Osteocyte (in vitro differentiated cells): ENCODE measurements at regions not wholly inside any gene's neighbourhood (a gene's known extent, or its start where the extent isn't known, plus 50 kb on each side); places are given as distances from the start of the nearest gene placed in this dataset.

Source experiments
- DNase-seq: peaks from one replicate; pipeline ENCODE4 v3.0.0; 2021; ENCODE audit warnings: mixed read lengths; ENCODE audit not compliant: unreplicated experiment; ENCODE audit errors: extremely low spot score
- H3K27ac Mint-ChIP-seq: one replicate; pipeline ENCODE4 v1.8.0; 2021; ENCODE audit warnings: mild to moderate bottlenecking, mixed read lengths; ENCODE audit not compliant: unreplicated experiment
- H3K27me3 Mint-ChIP-seq: one replicate; pipeline ENCODE4 v1.8.0; 2021; ENCODE audit warnings: mixed read lengths; ENCODE audit not compliant: unreplicated experiment
- H3K36me3 Mint-ChIP-seq: one replicate; pipeline ENCODE4 v1.8.0; 2021; ENCODE audit warnings: mixed read lengths; ENCODE audit not compliant: unreplicated experiment
- H3K4me1 Mint-ChIP-seq: one replicate; pipeline ENCODE4 v1.8.0; 2021; ENCODE audit warnings: mixed read lengths; ENCODE audit not compliant: unreplicated experiment
- H3K4me3 Mint-ChIP-seq: one replicate; pipeline ENCODE4 v1.8.0; 2021; ENCODE audit warnings: mild to moderate bottlenecking, moderate library complexity, mixed read lengths; ENCODE audit not compliant: unreplicated experiment
- H3K9me3 Mint-ChIP-seq: one replicate; pipeline ENCODE4 v1.8.0; 2021; ENCODE audit warnings: mixed read lengths; ENCODE audit not compliant: unreplicated experiment
- TF ChIP-seq, protein P1 (sequence below): fragments of 200-600 bp; sonication (generic); IDR thresholded peaks from 2 replicates; pipeline ENCODE4 v1.5.0; 2021; ENCODE audit warnings: antibody characterized with exemption, mild to moderate bottlenecking, moderate library complexity

DNA sequence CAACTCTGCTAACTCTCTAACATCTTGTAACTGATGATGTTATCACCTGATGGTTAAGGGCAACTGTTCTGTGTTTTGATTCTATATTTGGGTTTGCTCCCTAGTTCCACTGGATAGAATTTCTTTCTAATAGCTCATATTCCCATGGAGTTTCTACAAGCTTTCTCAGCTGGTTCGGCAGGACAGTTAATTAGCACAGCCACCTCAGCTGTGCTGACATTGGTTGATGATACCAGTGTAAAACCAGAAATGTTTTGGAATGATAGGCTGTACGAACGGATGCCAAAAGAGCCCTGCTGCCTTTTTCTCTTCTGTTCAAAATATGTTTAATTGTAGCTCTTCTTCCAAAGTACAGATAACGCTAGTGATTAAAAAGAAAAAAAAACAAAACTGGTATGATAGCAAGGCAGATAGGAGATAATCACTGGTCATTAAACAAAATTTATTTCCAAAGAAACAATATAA lies 440.5 kb upstream of the ZNF608 start:
- Mint-ChIP-seq H3K9me3 (no peaks in the 10 kb centered on the region), H3K4me1 (peaks cover 34% of the 10 kb centered on the region), H3K27me3 (no peaks in the 10 kb centered on the region), H3K27ac (no peak overlapping the region), H3K36me3 (no peaks in the 10 kb centered on the region), H3K4me3 (no peak overlapping the region)
- no peak for DNase-seq
- TF ChIP-seq, protein P1, sequence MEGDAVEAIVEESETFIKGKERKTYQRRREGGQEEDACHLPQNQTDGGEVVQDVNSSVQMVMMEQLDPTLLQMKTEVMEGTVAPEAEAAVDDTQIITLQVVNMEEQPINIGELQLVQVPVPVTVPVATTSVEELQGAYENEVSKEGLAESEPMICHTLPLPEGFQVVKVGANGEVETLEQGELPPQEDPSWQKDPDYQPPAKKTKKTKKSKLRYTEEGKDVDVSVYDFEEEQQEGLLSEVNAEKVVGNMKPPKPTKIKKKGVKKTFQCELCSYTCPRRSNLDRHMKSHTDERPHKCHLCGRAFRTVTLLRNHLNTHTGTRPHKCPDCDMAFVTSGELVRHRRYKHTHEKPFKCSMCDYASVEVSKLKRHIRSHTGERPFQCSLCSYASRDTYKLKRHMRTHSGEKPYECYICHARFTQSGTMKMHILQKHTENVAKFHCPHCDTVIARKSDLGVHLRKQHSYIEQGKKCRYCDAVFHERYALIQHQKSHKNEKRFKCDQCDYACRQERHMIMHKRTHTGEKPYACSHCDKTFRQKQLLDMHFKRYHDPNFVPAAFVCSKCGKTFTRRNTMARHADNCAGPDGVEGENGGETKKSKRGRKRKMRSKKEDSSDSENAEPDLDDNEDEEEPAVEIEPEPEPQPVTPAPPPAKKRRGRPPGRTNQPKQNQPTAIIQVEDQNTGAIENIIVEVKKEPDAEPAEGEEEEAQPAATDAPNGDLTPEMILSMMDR, result no peak

DNA sequence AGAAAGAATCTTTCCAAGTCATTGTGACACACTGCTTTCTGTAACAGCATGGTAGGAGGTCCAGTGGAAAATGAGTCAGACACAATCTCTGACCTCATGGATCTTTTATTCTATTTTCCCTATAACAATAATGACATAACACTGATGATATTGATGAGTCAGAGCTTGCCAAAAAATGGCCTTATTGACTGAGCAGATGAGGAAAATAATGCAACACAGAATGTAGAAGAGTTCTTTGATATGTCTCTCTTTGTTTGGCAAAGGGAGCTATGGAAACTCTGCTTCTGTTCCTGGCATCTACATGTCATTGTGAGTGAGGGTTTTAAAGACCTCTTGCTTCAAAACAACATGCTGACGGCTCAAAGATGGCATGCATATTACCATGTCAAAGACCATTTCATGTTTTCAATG lies 443.1 kb upstream of the ZNF608 start:
- Mint-ChIP-seq H3K4me1 (peaks cover 34% of the 10 kb centered on the region), H3K27me3 (no peaks in the 10 kb centered on the region), H3K36me3 (no peaks in the 10 kb centered on the region), H3K27ac (no peak overlapping the region), H3K4me3 (no peak overlapping the region), H3K9me3 (no peaks in the 10 kb centered on the region)
- no peak for DNase-seq
- TF ChIP-seq, protein P1, result no peak

DNA sequence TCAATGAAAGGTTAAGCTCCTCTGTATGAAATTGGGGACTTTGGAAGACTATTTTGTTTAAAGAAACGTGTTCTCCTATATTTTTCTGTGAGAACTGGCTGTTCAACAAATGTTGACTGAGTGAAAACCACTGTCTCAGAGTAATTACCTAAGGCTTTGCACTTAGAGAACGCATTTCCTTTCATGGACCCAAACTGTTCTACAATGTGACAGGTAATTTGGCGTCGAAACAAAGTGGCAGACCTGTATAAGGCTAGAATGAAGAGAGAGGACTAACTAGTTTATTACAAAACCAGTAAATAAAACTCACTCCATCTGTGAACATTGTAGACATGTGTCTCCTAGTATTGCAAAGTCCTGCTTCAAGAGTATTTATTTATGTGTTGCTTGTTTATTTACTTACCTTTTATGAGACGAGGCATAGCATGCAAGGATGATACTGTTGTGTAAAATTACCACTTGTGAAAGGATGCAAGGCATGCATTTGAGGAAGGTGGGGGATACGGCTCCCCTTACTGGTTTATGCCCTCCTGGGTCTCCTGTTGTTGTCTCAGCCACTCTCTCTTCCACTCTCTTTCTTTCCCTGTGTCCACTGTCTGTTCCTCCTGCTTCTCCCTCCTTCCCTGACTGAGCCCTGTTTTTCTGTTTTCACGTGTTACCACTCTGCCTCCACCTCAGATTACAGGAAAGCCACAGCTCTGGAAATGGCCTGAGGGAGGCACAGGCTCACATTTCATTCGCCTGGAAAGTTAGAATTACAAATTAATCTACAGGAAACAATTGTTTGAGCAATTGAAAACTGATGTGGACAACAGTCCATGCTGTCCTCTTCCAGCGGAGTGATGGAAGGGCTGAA lies 444.0 kb upstream of the ZNF608 start:
- no peaks in the 10 kb centered on the region for H3K9me3 Mint-ChIP-seq
- peak overlapping the region; percentile 8 for H3K4me3 Mint-ChIP-seq
- H3K27ac Mint-ChIP-seq, result peak overlapping the region; percentile 76
- TF ChIP-seq, protein P1, result no peak
- H3K27me3 Mint-ChIP-seq, result no peaks in the 10 kb centered on the region
- H3K4me1 Mint-ChIP-seq, result peaks cover 34% of the 10 kb centered on the region
- no peak for DNase-seq
- no peaks in the 10 kb centered on the region for H3K36me3 Mint-ChIP-seq

DNA sequence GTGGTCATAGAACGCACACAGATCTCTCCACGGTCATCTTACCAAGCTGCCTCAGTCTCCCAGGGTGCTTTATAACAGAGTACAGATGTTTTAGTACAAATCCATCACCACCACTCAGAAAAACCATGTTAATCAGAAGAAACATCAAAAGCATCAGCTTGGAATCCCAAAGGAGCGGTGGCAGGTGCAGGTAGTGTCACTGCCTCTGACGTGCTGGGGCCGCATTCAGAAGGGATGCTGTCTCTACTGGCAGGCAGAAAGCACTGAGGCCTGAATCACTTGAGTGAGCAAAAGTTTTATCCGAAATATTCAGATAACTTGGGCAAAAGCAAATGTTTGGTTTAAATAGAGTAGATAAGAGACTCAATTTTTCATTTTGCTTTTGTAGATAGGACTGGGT lies 448.4 kb upstream of the ZNF608 start:
- Mint-ChIP-seq H3K4me1 (peaks cover 44% of the 10 kb centered on the region), H3K9me3 (no peaks in the 10 kb centered on the region), H3K36me3 (no peaks in the 10 kb centered on the region), H3K4me3 (no peak overlapping the region), H3K27ac (no peak overlapping the region), H3K27me3 (no peaks in the 10 kb centered on the region)
- DNase-seq, result no peak
- TF ChIP-seq, protein P1, result no peak

DNA sequence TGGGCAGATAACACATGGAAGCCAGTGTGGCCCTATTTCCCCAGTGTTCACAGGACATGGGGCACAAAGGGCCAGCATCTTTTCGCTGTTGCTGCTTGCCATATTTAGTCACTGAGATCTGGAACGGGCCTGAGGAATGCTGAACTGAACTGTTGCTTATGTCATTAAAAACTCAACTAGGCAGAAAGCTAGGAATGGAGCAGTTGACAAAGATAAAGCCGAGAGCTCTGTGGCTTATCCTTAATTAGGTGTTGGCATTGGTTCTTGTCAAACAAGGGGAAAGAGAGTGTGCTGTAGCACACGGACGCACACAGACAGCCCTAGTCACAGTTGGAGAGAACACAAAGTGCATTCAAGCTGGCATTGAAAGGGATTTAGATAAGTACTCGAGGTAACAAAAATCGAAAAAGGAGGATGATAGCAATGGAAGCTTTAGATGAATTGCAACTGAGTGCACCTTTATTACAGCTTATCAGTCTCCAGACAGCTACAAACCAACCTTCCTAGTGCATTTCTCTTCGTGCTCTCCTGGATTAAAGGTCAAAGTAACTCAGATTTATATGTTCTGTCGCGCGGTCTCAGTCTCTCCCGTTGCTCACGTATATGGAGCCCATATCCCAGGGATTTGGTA lies 450.2 kb upstream of the ZNF608 start:
- peaks cover 44% of the 10 kb centered on the region for H3K4me1 Mint-ChIP-seq

More for the DNA sequence above, 450.2 kb upstream of the ZNF608 start:
- H3K27ac Mint-ChIP-seq, result no peak overlapping the region
- H3K4me3 Mint-ChIP-seq, result no peak overlapping the region
- H3K27me3 Mint-ChIP-seq, result no peaks in the 10 kb centered on the region
- H3K9me3 Mint-ChIP-seq, result no peaks in the 10 kb centered on the region
- TF ChIP-seq, protein P1, result no peak
- H3K36me3 Mint-ChIP-seq, result no peaks in the 10 kb centered on the region
- no peak for DNase-seq
